ENCODE measurements at regions not wholly inside any gene's neighbourhood (a gene's known extent, or its start where the extent isn't known, plus 50 kb on each side); places are given as distances from the start of the nearest gene placed in this dataset.
"Not testable (repeated sequence)": the region's sequence is repeated elsewhere in the genome, so short reads cannot be mapped to it uniquely, and the experiment has no call there.

GRCh38 chr10:62938672-62939071 lies 122.5 kb upstream of the EGR2 start:
- Histone ChIP-seq H3K4me3 (no peak overlapping the region), H3K36me3 (replicated peaks in 1 of 2) (no peaks in the 10 kb centered on the region), H3K4me1 (replicated peaks in 1 of 2) (no peaks in the 10 kb centered on the region), H3K27ac (no peak overlapping the region), H3K27me3 (no peaks in the 10 kb centered on the region), H3K9me3 (replicated peaks in 1 of 3) (no peaks in the 10 kb centered on the region)
- intact Hi-C loops (cut with DNase I): no loop called here
- TF ChIP-seq CTCF (IDR thresholded peaks at IDR 0.05): no peak
- no peak for TF ChIP-seq POLR2A (IDR thresholded peaks at IDR 0.05)
- 78 to 88% (median 85%) methylated on average over 5 of the region's 5 CpGs for WGBS, 4 donors
- DNase-seq: no peak

- no peaks in the 10 kb centered on the region for H3K36me3 ChIP-seq (replicated peaks in 1 of 2)
Observed at GRCh38 chr10:62937674-62938073, 121.5 kb upstream of the EGR2 start.

GRCh38 chr10:62935022-62935421 lies 118.9 kb upstream of the EGR2 start:
- intact Hi-C loops (cut with DNase I): no loop called here
- H3K9me3 ChIP-seq (replicated peaks in 1 of 3): no peaks in the 10 kb centered on the region
- no peaks in the 10 kb centered on the region for H3K36me3 ChIP-seq (replicated peaks in 1 of 2)
- no peak for DNase-seq
- no peaks in the 10 kb centered on the region for H3K4me1 ChIP-seq (replicated peaks in 1 of 2)
- no peak overlapping the region for H3K4me3 ChIP-seq
- whole genome bisulfite sequencing, 4 donors: 28 to 36% (median 35%) methylated on average over 2 of the region's 2 CpGs
- H3K27ac ChIP-seq: no peak overlapping the region
- TF ChIP-seq CTCF (IDR thresholded peaks at IDR 0.05) (no peak), POLR2A (IDR thresholded peaks at IDR 0.05) (no peak)
- H3K27me3 ChIP-seq: peaks cover 6% of the 10 kb centered on the region

More at GRCh38 chr10:62937674-62938073, 121.5 kb upstream of the EGR2 start:
- no peak overlapping the region for H3K27ac ChIP-seq
- TF ChIP-seq POLR2A (IDR thresholded peaks at IDR 0.05): no peak
- no peak for TF ChIP-seq CTCF (IDR thresholded peaks at IDR 0.05)
- no peaks in the 10 kb centered on the region for H3K4me1 ChIP-seq (replicated peaks in 1 of 2)
- H3K4me3 ChIP-seq: no peak overlapping the region
- 79 to 87% (median 82%) methylated on average over 6 of the region's 6 CpGs for WGBS, 4 donors
- no peak for DNase-seq
- intact Hi-C loops (cut with DNase I): no loop called here
- no peaks in the 10 kb centered on the region for H3K9me3 ChIP-seq (replicated peaks in 1 of 3)
- H3K27me3 ChIP-seq: no peaks in the 10 kb centered on the region

- no peaks in the 10 kb centered on the region for H3K4me1 ChIP-seq (replicated peaks in 1 of 2)
- peaks cover 6% of the 10 kb centered on the region for H3K27me3 ChIP-seq
- TF ChIP-seq CTCF (IDR thresholded peaks at IDR 0.05): no peak
- TF ChIP-seq POLR2A (IDR thresholded peaks at IDR 0.05): no peak
- no peak overlapping the region for H3K27ac ChIP-seq
- H3K9me3 ChIP-seq (replicated peaks in 1 of 3): no peaks in the 10 kb centered on the region
- DNase-seq: no peak
- H3K36me3 ChIP-seq (replicated peaks in 1 of 2): no peaks in the 10 kb centered on the region
- 55 to 64% (median 63%) methylated on average over 11 of the region's 11 CpGs for WGBS, 4 donors
- H3K4me3 ChIP-seq: no peak overlapping the region
- intact Hi-C loops (cut with DNase I): no loop called here
Observed at GRCh38 chr10:62934258-62934657, 118.1 kb upstream of the EGR2 start.

GRCh38 chr10:62928763-62929162 lies 112.6 kb upstream of the EGR2 start:
- H3K4me3 ChIP-seq; H3K9me3 ChIP-seq (replicated peaks in 1 of 3); DNase-seq; H3K36me3 ChIP-seq (replicated peaks in 1 of 2); H3K27ac ChIP-seq; intact Hi-C loops (cut with DNase I); H3K4me1 ChIP-seq (replicated peaks in 1 of 2): not testable (repeated sequence)
- peaks cover 14% of the 10 kb centered on the region for H3K27me3 ChIP-seq
- 56 to 90% (median 80%) methylated on average over 4 to 24 of the region's 24 CpGs for WGBS, 4 donors

Data from adrenal gland (tissue), 9 donors.